OCI-LY1 (cell line): ENCODE measurements at regions not wholly inside any gene's neighbourhood (a gene's known extent, or its start where the extent isn't known, plus 50 kb on each side); places are given as distances from the start of the nearest gene placed in this dataset.

Source experiments
- H2AFZ ChIP-seq: fragments of 200-600 bp; sonication (generic), shearing (Covaris generic); 2 replicates; pipeline ENCODE4 v1.6.0; 2014; ENCODE audit warnings: antibody characterized with exemption, mild to moderate bottlenecking, low read length
- H3F3A ChIP-seq: fragments of 200-600 bp; sonication (generic), shearing (Covaris generic); 2 replicates; pipeline ENCODE4 v1.6.0; 2014; ENCODE audit warnings: mild to moderate bottlenecking, antibody characterized with exemption, low read length, moderate library complexity; ENCODE audit not compliant: insufficient read depth
- H3K27ac ChIP-seq: fragments of 200-600 bp; sonication (generic); 2 replicates; pipeline ENCODE4 v1.5.1; 2014; ENCODE audit warnings: low read length, mixed run types, mild to moderate bottlenecking, low read depth; ENCODE audit not compliant: poor library complexity, severe bottlenecking
- H3K27me3 ChIP-seq: fragments of 200-600 bp; sonication (generic); 2 replicates; pipeline ENCODE4 v1.6.0; 2014; ENCODE audit warnings: antibody characterized with exemption, mild to moderate bottlenecking, low read length, moderate library complexity; ENCODE audit not compliant: insufficient read depth
- H3K36me3 ChIP-seq: fragments of 200-600 bp; sonication (generic); 2 replicates; pipeline ENCODE4 v1.6.1; 2014; ENCODE audit warnings: mild to moderate bottlenecking, antibody characterized with exemption, low read length, moderate library complexity, mixed read lengths; ENCODE audit not compliant: insufficient read depth
- H3K4me1 ChIP-seq: fragments of 200-600 bp; sonication (generic); 2 replicates; pipeline ENCODE4 v1.5.1; 2014; ENCODE audit warnings: mild to moderate bottlenecking, low read length, moderate library complexity; ENCODE audit not compliant: insufficient read depth, severe bottlenecking
- H3K4me2 ChIP-seq: fragments of 200-600 bp; sonication (generic), shearing (Covaris generic); 2 replicates; pipeline ENCODE4 v1.6.1; 2014; ENCODE audit warnings: low read length
- H3K4me3 ChIP-seq: fragments of 200-600 bp; sonication (generic); 2 replicates; pipeline ENCODE4 v1.5.1; 2014; ENCODE audit warnings: low read length, low read depth, mild to moderate bottlenecking, mixed read lengths; ENCODE audit not compliant: poor library complexity, severe bottlenecking
- H3K79me2 ChIP-seq: fragments of 200-600 bp; shearing (Covaris generic); 2 replicates; pipeline ENCODE4 v1.6.1; 2016; ENCODE audit warnings: mixed run types, low read length, mixed read lengths; ENCODE audit not compliant: insufficient read depth
- H3K9ac ChIP-seq: fragments of 200-600 bp; sonication (generic), shearing (Covaris generic); 2 replicates; pipeline ENCODE4 v1.6.1; 2014; ENCODE audit warnings: mild to moderate bottlenecking, low read length, mixed read lengths
- H3K9me2 ChIP-seq: fragments of 200-600 bp; sonication (generic), shearing (Covaris generic); 2 replicates; pipeline ENCODE4 v1.6.1; 2014; ENCODE audit warnings: low read depth, mild to moderate bottlenecking, low read length, mixed read lengths
- H3K9me3 ChIP-seq: fragments of 200-600 bp; shearing (Covaris generic); 2 replicates; pipeline ENCODE4 v1.6.1; 2014; ENCODE audit warnings: low read length, mixed read lengths
- H4K20me1 ChIP-seq: fragments of 200-600 bp; sonication (generic), shearing (Covaris generic); 2 replicates; pipeline ENCODE4 v1.6.0; 2016; ENCODE audit warnings: mild to moderate bottlenecking, low read length; ENCODE audit not compliant: insufficient read depth
- CTCF ChIP-seq: fragments of 200-600 bp; sonication (generic), shearing (Covaris generic); IDR thresholded peaks from 2 replicates; pipeline ENCODE4 v1.5.1; 2017; ENCODE audit warnings: mild to moderate bottlenecking, antibody characterized with exemption, low read length, moderate library complexity, mixed read lengths
- EZH2 ChIP-seq: fragments of 200-600 bp; sonication (generic), shearing (Covaris generic); IDR thresholded peaks from 2 replicates; pipeline ENCODE4 v1.8.0; 2017; ENCODE audit warnings: borderline replicate concordance, mixed run types, mild to moderate bottlenecking, antibody characterized with exemption, low read length, moderate library complexity, mixed read lengths

DNA sequence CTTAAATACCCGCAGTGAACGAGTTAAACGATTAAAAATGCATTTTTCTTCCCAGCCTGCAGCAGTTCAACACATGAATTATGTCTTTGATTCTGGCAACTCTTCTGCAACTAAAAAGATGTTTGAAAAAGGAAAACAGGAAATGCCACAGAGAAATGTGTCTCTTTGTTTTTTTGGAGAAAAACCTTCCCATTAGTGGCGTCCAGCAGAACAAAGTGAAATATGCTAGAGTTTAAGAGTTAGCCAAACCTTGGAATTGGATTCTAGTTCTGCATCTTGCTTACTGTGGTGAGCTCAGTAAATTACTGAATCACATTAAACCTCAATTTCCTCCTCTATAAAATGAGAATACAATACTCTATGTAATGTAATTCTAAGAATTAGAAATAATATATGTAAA is 900.2 kb upstream of the ACVR2A start:
- no peak overlapping the region for H3K4me2 ChIP-seq
- no peaks in the 10 kb centered on the region for H3K79me2 ChIP-seq
- H3K4me3 ChIP-seq = no peak overlapping the region
- no peaks in the 10 kb centered on the region for H3K4me1 ChIP-seq
- no peak overlapping the region for H3K9ac ChIP-seq
- no peaks in the 10 kb centered on the region for H3K9me3 ChIP-seq
- no peaks in the 10 kb centered on the region for H4K20me1 ChIP-seq
- no peaks in the 10 kb centered on the region for H3K27me3 ChIP-seq
- H3K9me2 ChIP-seq = no peaks in the 10 kb centered on the region
- H3K27ac ChIP-seq = no peak overlapping the region
- TF ChIP-seq EZH2 (no peak), CTCF (no peak)
- no peaks in the 10 kb centered on the region for H3F3A ChIP-seq
- no peaks in the 10 kb centered on the region for H3K36me3 ChIP-seq
- no peak overlapping the region for H2AFZ ChIP-seq

DNA sequence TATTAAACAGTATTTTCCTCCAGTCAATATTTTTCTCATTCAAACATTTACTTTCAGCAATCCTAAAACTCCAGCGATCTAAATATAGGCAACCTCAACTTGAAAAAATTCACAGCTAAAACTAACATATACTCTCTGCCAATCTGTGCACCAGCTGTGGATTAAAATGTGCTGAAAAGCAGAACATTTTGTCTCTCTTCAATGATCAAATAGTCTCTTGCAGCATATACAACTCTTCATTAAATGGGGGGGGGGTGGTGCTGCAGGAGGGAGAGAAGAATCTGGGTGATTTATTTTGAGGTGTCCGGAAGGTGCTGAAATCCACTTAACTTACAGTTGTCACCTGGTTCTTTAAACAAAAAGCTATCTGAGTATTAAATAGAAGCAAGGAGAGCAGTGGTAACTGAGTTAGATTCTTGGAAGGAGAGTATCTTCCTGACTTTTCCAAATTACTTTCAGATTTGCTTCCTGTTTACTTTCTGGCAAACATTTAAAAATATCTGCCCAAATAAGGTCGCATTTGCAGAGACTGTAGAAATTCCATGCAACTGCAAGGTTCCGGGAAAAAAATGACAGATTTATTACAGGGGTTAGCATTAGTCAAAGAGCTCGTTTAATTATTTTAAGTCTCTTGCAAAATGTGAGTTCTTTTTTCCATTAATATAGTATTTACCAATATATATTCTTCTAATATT is 904.7 kb upstream of the ACVR2A start:
- Histone ChIP-seq H3K79me2 (no peaks in the 10 kb centered on the region), H2AFZ (no peak overlapping the region), H3K27me3 (no peaks in the 10 kb centered on the region), H3K27ac (no peak overlapping the region), H3K4me2 (no peak overlapping the region), H4K20me1 (no peaks in the 10 kb centered on the region), H3K36me3 (no peaks in the 10 kb centered on the region), H3K9ac (no peak overlapping the region), H3K9me3 (no peaks in the 10 kb centered on the region), H3K9me2 (no peaks in the 10 kb centered on the region), H3K4me1 (no peaks in the 10 kb centered on the region), H3K4me3 (no peak overlapping the region), H3F3A (no peaks in the 10 kb centered on the region)
- TF ChIP-seq CTCF (no peak), EZH2 (no peak)

DNA sequence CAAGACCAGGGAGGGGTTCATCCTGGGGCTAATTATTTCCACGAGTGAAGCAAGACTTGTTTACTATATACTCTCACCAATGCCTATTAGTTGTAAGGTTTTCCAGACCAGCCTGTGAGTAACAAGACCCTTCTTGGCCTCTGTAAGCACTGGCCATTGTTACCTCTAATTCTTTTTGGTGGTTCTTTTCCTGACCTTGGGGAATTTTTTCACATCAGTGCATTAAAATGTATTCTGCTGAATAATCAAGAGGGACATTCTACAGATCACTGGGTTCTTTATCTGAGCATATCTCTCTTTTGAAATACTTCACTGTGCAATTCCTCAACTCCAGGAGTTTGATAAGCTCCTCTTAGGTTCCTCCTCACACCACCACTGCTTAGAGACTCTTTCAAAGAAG is 909.9 kb upstream of the ACVR2A start:
- no peaks in the 10 kb centered on the region for H4K20me1 ChIP-seq
- no peaks in the 10 kb centered on the region for H3K4me1 ChIP-seq
- no peak overlapping the region for H3K9ac ChIP-seq
- H3K79me2 ChIP-seq = no peaks in the 10 kb centered on the region
- no peaks in the 10 kb centered on the region for H3K27me3 ChIP-seq
- no peak overlapping the region for H2AFZ ChIP-seq
- TF ChIP-seq EZH2 (no peak), CTCF (no peak)
- H3K9me2 ChIP-seq = no peaks in the 10 kb centered on the region
- no peak overlapping the region for H3K4me2 ChIP-seq
- H3K4me3 ChIP-seq = no peak overlapping the region
- H3K27ac ChIP-seq = no peak overlapping the region
- H3K36me3 ChIP-seq = no peaks in the 10 kb centered on the region
- H3F3A ChIP-seq = no peaks in the 10 kb centered on the region
- no peaks in the 10 kb centered on the region for H3K9me3 ChIP-seq
